ENCODE measurements at regions not wholly inside any gene's neighbourhood (a gene's known extent, or its start where the extent isn't known, plus 50 kb on each side); places are given as distances from the start of the nearest gene placed in this dataset.
"Not testable (repeated sequence)": the region's sequence is repeated elsewhere in the genome, so short reads cannot be mapped to it uniquely, and the experiment has no call there.

GRCh38 chr11:67940440-67940839 lies 63.5 kb downstream of the UNC93B1 start:
- not testable (repeated sequence) for DNase-seq (ENCODE audit: low spot score)

- DNase-seq (ENCODE audit: low spot score) = not testable (repeated sequence)
Measured at GRCh38 chr11:67938964-67939363, 64.9 kb downstream of the UNC93B1 start.

- not testable (repeated sequence) for DNase-seq (ENCODE audit: low spot score)
Measured at GRCh38 chr11:67938371-67938770, 65.5 kb downstream of the UNC93B1 start.

- not testable (repeated sequence) for DNase-seq (ENCODE audit: low spot score)
Measured at GRCh38 chr11:67923565-67923964, 80.3 kb downstream of the UNC93B1 start.

- DNase-seq (ENCODE audit: low spot score) = not testable (repeated sequence)
Measured at GRCh38 chr11:67920546-67920945, 83.4 kb downstream of the UNC93B1 start.

- not testable (repeated sequence) for DNase-seq (ENCODE audit: low spot score)
Measured at GRCh38 chr11:67912184-67912583, 91.7 kb downstream of the UNC93B1 start.

- DNase-seq (ENCODE audit: low spot score) = not testable (repeated sequence)
Measured at GRCh38 chr11:67911211-67911610, 92.7 kb downstream of the UNC93B1 start.

- not testable (repeated sequence) for DNase-seq (ENCODE audit: low spot score)
Measured at GRCh38 chr11:67910803-67911202, 93.1 kb downstream of the UNC93B1 start.

GRCh38 chr11:67906969-67907368 lies 96.9 kb downstream of the UNC93B1 start:
- not testable (repeated sequence) for DNase-seq (ENCODE audit: low spot score)

- DNase-seq (ENCODE audit: low spot score) = not testable (repeated sequence)
Measured at GRCh38 chr11:67899462-67899861, 104.4 kb downstream of the UNC93B1 start.

- not testable (repeated sequence) for DNase-seq (ENCODE audit: low spot score)
Measured at GRCh38 chr11:67893487-67893886, 110.4 kb downstream of the UNC93B1 start.

- not testable (repeated sequence) for DNase-seq (ENCODE audit: low spot score)
Measured at GRCh38 chr11:67889646-67890045, 114.3 kb downstream of the UNC93B1 start.

- not testable (repeated sequence) for DNase-seq (ENCODE audit: low spot score)
Measured at GRCh38 chr11:67888056-67888455, 115.8 kb downstream of the UNC93B1 start.

- not testable (repeated sequence) for DNase-seq (ENCODE audit: low spot score)
Measured at GRCh38 chr11:67886672-67887071, 117.2 kb downstream of the UNC93B1 start.

GRCh38 chr11:67886207-67886606 lies 117.7 kb downstream of the UNC93B1 start:
- DNase-seq (ENCODE audit: low spot score) = not testable (repeated sequence)

GRCh38 chr11:67885574-67885973 lies 118.3 kb downstream of the UNC93B1 start:
- DNase-seq (ENCODE audit: low spot score) = not testable (repeated sequence)

GRCh38 chr11:67884761-67885558 lies 118.9 kb downstream of the UNC93B1 start:
- DNase-seq (ENCODE audit: low spot score) = not testable (repeated sequence)

- DNase-seq (ENCODE audit: low spot score) = not testable (repeated sequence)
Measured at GRCh38 chr11:67884073-67884757, 119.7 kb downstream of the UNC93B1 start.

GRCh38 chr11:67882304-67882703 lies 121.6 kb downstream of the UNC93B1 start:
- not testable (repeated sequence) for DNase-seq (ENCODE audit: low spot score)

GRCh38 chr11:67881836-67882235 lies 122.1 kb downstream of the UNC93B1 start:
- not testable (repeated sequence) for DNase-seq (ENCODE audit: low spot score)

- not testable (repeated sequence) for DNase-seq (ENCODE audit: low spot score)
Measured at GRCh38 chr11:67880594-67881196, 123.2 kb downstream of the UNC93B1 start.

- DNase-seq (ENCODE audit: low spot score) = not testable (repeated sequence)
Measured at GRCh38 chr11:67878666-67879065, 125.2 kb downstream of the UNC93B1 start.
